ENCODE measurements at regions not wholly inside any gene's neighbourhood (a gene's known extent, or its start where the extent isn't known, plus 50 kb on each side); places are given as distances from the start of the nearest gene placed in this dataset.

- no peak for DNase-seq (ENCODE audit: low read depth)
Measured at GRCh38 chr10:10489805-10490571, 527.7 kb upstream of the CELF2 start.

GRCh38 chr10:10490581-10490980, 527.1 kb upstream of the CELF2 start:
- DNase-seq (ENCODE audit: low read depth) = no peak

DNA sequence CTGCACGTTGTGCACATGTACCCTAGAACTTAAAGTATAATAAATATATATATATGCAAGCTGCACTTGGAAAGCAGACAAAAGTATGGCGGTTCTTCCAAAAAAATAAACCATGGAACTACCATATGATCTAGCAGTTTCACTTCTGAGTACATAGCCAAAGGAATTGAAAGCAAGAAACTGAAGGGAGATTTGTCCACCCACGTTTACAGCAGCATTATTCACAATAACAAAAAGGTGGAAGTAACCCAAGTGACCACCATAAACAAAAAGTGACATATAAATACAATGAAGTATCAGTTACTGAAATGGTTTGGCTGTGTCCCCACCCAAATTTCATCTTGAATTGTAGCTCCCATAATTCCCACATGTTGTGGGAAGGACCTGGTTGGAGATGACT, 525.3 kb upstream of the CELF2 start:
- no peak for DNase-seq (ENCODE audit: low read depth)

DNA sequence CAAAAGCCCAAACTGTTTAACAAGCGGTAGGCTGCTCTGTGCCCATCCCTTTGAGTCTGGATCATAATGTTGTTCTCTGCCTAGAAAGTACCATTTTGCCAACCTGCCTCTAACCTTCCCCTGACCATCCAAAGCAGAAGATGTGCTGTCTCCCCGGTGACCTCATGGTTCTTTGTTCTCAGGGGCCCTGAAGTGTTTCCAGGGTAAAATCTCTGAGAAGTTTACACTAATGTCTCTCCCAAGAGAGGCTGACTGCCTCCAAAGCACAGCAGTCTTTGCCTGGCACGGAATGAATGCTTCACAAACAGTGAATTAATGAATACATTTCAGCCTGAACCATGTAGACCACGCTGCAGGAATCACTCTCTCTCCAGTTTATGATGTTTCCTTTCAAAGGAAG, 523.8 kb upstream of the CELF2 start:
- no peak for DNase-seq (ENCODE audit: low read depth)

GRCh38 chr10:10497245-10497644, 520.4 kb upstream of the CELF2 start:
- DNase-seq (ENCODE audit: low read depth) = no peak

- no peak for DNase-seq (ENCODE audit: low read depth)
Measured at GRCh38 chr10:10498781-10499180, 518.9 kb upstream of the CELF2 start.

DNA sequence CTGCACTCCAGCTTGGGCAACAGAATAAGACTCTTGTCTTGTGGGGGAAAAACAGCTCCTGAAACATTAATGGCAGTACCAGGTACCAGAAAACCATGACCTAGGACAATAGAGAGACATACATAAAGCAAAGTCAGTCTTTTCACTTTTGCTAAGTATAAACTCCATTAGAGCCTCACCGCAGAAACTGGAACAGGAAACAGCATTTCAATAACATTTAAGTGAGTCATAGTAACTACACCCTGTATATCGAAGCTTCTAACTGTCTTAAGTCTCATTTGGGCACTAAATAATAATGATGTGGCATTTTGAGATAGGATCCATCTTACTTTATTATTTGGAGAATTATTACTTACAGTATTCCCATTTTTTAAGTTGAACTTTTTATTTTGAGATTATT, 517.8 kb upstream of the CELF2 start:
- peak; percentile 1 for DNase-seq (ENCODE audit: low read depth)

GRCh38 chr10:10500937-10501336, 516.7 kb upstream of the CELF2 start:
- no peak for DNase-seq (ENCODE audit: low read depth)

DNA sequence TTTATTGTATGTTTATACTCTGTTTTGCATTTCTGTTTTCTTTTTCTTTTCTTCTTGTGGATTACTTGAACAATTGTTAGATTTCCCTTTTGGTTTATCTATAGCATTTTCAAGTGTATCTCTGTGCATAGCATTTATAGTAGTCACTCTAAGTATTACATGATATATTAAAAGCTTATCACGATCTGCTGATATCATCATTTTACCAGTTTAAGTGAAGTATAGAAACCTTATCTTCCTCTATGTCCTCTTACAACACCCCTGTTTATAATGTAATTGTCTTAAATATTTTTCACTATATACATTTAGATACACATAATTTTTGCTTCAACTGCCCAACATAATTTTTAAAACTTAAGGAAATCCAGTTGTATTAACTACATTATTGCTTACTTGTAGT, 513.9 kb upstream of the CELF2 start:
- no peak for DNase-seq (ENCODE audit: low read depth)

DNA sequence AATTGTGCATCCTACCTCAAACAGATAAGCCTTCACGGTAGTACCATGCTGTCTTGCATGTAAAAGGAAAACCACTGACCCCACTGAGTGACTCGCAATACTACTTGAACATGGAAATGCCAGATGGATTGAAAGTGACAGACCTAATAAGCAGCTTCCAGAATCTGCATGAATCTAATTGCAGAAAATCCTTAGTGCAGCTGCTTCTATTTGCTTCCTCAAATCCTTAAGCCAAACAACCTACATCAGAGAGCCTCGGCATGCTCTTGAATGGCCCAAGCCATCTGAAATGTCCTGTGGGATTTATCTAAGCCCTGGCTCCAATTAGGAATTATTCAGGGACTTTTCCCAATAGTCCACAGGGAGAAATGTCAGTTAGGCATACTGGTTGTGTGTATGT, 509.5 kb upstream of the CELF2 start:
- DNase-seq (ENCODE audit: low read depth) = no peak

GRCh38 chr10:10510179-10510578, 507.5 kb upstream of the CELF2 start:
- DNase-seq (ENCODE audit: low read depth) = no peak

DNA sequence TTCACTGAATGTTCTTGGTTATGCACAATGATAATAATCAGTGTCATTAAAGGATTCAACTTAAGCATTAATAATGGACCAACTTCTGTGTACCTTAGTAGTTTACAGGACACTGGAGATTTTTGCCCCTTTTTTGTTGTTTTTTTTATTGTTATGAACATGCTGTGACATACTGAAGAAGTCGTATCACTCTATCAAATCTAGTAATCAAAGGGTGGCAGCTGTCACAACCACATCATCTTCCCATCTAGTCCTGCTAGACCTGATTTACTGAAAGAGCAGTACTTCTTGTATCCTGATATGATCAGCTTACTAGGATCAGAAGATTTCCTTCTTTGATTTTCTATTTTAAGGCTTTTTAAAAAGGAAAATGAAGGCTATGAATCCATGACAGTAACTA, 504.6 kb upstream of the CELF2 start:
- DNase-seq (ENCODE audit: low read depth) = no peak

DNA sequence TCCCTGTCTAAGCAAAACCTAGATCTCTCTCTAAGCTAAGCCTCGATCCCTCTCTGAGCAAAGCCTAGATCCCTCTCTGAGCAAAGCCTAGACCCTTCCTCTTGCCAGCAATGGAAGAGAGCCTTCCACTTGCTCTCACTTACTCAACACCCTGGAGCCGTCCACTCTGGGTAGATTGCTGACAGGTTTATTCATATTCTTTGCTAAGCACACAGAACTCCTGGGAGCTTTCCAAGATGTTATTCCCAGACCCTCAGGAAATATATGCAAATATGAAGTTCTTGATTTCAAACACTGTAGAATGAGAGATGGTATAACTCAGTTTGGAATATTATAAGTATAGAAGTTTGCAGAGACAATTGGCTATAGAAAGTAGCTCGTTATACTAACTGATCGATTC, 503.8 kb upstream of the CELF2 start:
- no peak for DNase-seq (ENCODE audit: low read depth)

DNA sequence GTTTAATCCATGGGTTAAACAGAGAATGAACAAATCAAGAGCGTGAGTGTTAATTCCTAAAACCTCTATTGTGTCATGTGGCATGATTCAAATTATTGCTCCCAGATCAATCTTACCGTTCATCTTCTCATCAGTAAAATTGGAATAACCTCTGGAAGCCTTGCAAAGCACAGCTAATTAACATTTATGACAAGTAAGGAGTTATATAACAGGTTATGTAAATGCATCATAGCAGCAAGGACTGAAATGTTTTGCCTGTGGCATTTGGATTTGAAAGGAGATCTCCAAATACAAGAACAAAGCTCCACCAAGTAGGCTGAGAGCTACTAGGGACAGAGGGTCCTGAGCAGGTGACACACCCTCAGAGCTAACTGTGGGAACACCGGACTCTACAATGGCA, 502.9 kb upstream of the CELF2 start:
- DNase-seq (ENCODE audit: low read depth) = no peak

- no peak for DNase-seq (ENCODE audit: low read depth)
Measured at GRCh38 chr10:10515479-10516204, 502.0 kb upstream of the CELF2 start.

DNA sequence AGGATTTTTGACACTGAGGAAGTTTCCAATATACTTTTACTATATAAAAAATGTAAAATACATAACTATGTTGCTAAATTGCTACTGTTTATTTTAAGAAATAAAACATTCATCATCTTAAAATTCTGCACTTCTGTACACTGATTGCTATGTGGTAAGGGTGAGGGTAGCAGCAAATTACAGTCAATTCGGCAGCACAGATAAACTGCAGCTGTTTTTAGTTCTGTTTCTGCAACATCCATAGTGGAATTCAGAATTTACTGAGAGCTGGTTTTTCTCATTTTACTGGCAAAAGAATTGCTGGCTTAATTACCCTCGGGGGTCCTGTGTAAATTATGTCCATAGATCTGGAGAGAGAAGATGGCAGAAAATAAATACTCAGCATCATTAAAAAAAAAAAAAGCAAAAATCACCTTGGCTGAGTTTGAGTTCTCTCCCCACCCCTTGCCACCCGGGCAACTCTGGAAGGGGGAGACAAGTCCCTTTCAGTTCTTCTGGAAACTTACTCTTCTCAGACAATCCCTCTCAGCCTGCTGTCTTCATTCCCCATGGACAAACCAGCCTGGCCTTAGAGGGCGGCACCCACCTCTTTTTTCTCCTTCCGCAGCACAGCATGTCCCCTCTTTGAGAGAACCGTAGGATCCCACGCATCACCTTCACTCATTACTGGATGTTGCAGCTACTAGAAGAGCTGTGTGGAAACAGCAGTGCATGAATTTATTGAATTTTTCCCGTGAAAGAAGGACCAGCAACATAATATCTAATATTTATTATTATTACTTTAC, 501.1 kb upstream of the CELF2 start:
- DNase-seq (ENCODE audit: low read depth) = no peak

- no peak for DNase-seq (ENCODE audit: low read depth)
Measured at GRCh38 chr10:10517866-10518265, 499.8 kb upstream of the CELF2 start.

- no peak for DNase-seq (ENCODE audit: low read depth)
Measured at GRCh38 chr10:10519674-10520073, 498.0 kb upstream of the CELF2 start.

- DNase-seq (ENCODE audit: low read depth) = no peak
Measured at GRCh38 chr10:10520491-10521385, 496.9 kb upstream of the CELF2 start.

DNA sequence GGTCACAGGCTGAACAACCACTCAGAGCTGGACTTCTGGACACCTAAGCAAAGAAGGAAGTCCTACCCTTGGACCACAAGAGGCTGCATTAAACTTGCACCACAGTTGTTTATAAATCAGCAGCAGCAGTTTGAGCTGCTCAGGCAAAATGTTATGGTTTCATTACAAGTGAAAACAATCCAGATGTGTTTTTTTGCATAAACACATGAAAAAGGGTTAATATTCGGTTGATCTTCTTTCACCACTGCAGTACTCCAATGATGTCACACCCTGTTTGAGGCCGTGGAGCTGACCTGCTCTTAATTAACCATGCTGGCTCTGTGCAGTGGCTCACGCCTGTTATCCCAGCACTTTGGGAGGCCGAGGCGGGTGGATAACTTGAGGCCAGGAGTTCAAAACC, 490.8 kb upstream of the CELF2 start:
- no peak for DNase-seq (ENCODE audit: low read depth)

- DNase-seq (ENCODE audit: low read depth) = no peak
Measured at GRCh38 chr10:10527861-10528562, 489.7 kb upstream of the CELF2 start.

Data from ELR (cell line).